Activated CD4-positive, alpha-beta T cell treated with anti-CD3 and anti-CD28 coated beads, Interleukin-2, amount 50 U/mL, for 4 hours (primary cell): ENCODE measurements at regions not wholly inside any gene's neighbourhood (a gene's known extent, or its start where the extent isn't known, plus 50 kb on each side); places are given as distances from the start of the nearest gene placed in this dataset.
"Not testable (repeated sequence)": the region's sequence is repeated elsewhere in the genome, so short reads cannot be mapped to it uniquely, and the experiment has no call there.

Experiments used
- DNase-seq, 2 experiments: peaks; one replicate each; pipeline ENCODE4 v3.0.0-alpha.2; 2020

GRCh38 chr7:68892236-68892635 lies 706.0 kb upstream of the AUTS2 start:
- DNase-seq = no peak

- DNase-seq = no peak
Measured at GRCh38 chr7:68893411-68893810, 704.9 kb upstream of the AUTS2 start.

- DNase-seq = not testable (repeated sequence)
Measured at GRCh38 chr7:68899156-68899555, 699.1 kb upstream of the AUTS2 start.

- DNase-seq = no peak
Measured at GRCh38 chr7:68900096-68900495, 698.2 kb upstream of the AUTS2 start.

GRCh38 chr7:68904630-68905029 lies 693.6 kb upstream of the AUTS2 start:
- DNase-seq = no peak

GRCh38 chr7:68911754-68912153 lies 686.5 kb upstream of the AUTS2 start:
- no peak for DNase-seq

- no peak for DNase-seq
Measured at GRCh38 chr7:68914006-68914405, 684.3 kb upstream of the AUTS2 start.

- DNase-seq = no peak
Measured at GRCh38 chr7:68917041-68917651, 681.1 kb upstream of the AUTS2 start.

- DNase-seq = no peak
Measured at GRCh38 chr7:68918621-68919020, 679.7 kb upstream of the AUTS2 start.

- no peak for DNase-seq
Measured at GRCh38 chr7:68922850-68923249, 675.4 kb upstream of the AUTS2 start.

- DNase-seq = no peak
Measured at GRCh38 chr7:68925241-68925640, 673.0 kb upstream of the AUTS2 start.

- DNase-seq = no peak
Measured at GRCh38 chr7:68929781-68930261, 668.5 kb upstream of the AUTS2 start.

- DNase-seq = no peak
Measured at GRCh38 chr7:68936471-68937035, 661.7 kb upstream of the AUTS2 start.

GRCh38 chr7:68938151-68938550 lies 660.1 kb upstream of the AUTS2 start:
- DNase-seq = no peak

GRCh38 chr7:68943786-68944185 lies 654.5 kb upstream of the AUTS2 start:
- no peak for DNase-seq

- no peak for DNase-seq
Measured at GRCh38 chr7:68955656-68956055, 642.6 kb upstream of the AUTS2 start.

- no peak for DNase-seq
Measured at GRCh38 chr7:68958571-68958970, 639.7 kb upstream of the AUTS2 start.

- DNase-seq = no peak
Measured at GRCh38 chr7:68963552-68963951, 634.7 kb upstream of the AUTS2 start.

GRCh38 chr7:68964060-68964459 lies 634.2 kb upstream of the AUTS2 start:
- DNase-seq = no peak

- no peak for DNase-seq
Measured at GRCh38 chr7:68965351-68965750, 632.9 kb upstream of the AUTS2 start.

GRCh38 chr7:68967598-68967997 lies 630.7 kb upstream of the AUTS2 start:
- DNase-seq = no peak

- DNase-seq = no peak
Measured at GRCh38 chr7:68969571-68969970, 628.7 kb upstream of the AUTS2 start.

GRCh38 chr7:68971634-68972340 lies 626.5 kb upstream of the AUTS2 start:
- no peak for DNase-seq

- no peak for DNase-seq
Measured at GRCh38 chr7:68977385-68978055, 620.8 kb upstream of the AUTS2 start.
